ENCODE measurements at regions not wholly inside any gene's neighbourhood (a gene's known extent, or its start where the extent isn't known, plus 50 kb on each side); places are given as distances from the start of the nearest gene placed in this dataset.

DNA sequence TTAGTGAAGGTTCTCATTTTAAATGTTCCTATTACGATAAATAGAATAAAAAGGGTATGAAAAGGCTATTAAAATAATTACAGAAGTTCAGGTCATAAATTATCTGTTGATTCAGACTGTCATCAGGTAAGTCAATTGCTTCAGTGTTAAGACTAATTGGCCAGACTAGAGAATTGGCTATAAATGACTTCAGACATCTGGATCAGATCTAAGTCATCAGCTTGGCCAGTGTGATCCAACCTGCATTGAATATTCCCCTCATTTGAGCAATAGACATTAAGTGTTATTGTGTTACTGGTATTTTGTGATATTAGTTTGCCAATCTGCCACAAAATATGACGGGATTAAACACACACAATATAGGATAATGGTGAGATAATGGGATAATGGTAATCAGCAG, 377.6 kb upstream of the CITED2 start:
- BruUV-seq (replicated peaks): no TSS peak
- DNase-seq: no peak
- TF ChIP-seq, protein P1, sequence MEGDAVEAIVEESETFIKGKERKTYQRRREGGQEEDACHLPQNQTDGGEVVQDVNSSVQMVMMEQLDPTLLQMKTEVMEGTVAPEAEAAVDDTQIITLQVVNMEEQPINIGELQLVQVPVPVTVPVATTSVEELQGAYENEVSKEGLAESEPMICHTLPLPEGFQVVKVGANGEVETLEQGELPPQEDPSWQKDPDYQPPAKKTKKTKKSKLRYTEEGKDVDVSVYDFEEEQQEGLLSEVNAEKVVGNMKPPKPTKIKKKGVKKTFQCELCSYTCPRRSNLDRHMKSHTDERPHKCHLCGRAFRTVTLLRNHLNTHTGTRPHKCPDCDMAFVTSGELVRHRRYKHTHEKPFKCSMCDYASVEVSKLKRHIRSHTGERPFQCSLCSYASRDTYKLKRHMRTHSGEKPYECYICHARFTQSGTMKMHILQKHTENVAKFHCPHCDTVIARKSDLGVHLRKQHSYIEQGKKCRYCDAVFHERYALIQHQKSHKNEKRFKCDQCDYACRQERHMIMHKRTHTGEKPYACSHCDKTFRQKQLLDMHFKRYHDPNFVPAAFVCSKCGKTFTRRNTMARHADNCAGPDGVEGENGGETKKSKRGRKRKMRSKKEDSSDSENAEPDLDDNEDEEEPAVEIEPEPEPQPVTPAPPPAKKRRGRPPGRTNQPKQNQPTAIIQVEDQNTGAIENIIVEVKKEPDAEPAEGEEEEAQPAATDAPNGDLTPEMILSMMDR (IDR thresholded peaks at IDR 0.05; ENCODE audit: insufficient read depth in 1 of 2, low read depth in 1 of 2, low read length in 1 of 2, severe bottlenecking in 1 of 2, unreplicated experiment in 1 of 2): no peak
- H3K27me3 ChIP-seq (replicated peaks; ENCODE audit: control insufficient read depth, insufficient read depth, low read length): no peaks in the 10 kb centered on the region
- no peaks in the 10 kb centered on the region for H3K36me3 ChIP-seq (ENCODE audit: control insufficient read depth, insufficient read depth, low read length)
- Mint-ChIP-seq H3K4me3 (ENCODE audit: unreplicated experiment) (no peak overlapping the region), H3K4me1 (ENCODE audit: low read depth, unreplicated experiment) (peaks cover 71% of the 10 kb centered on the region), H3K9me3 (ENCODE audit: unreplicated experiment) (no peaks in the 10 kb centered on the region), H3K27me3 (ENCODE audit: insufficient read depth, unreplicated experiment) (no peaks in the 10 kb centered on the region), H3K36me3 (ENCODE audit: insufficient read depth, unreplicated experiment) (no peaks in the 10 kb centered on the region), H3K27ac (ENCODE audit: unreplicated experiment) (no peak overlapping the region)
- H3K4me3 ChIP-seq (ENCODE audit: low read depth, low read length): no peak overlapping the region
- intact Hi-C loops (cut with micrococcal nuclease; ENCODE audit: unreplicated experiment): loop anchor here (2.0 kb wide), 1 partner anchor 383 kb away; no protein-coding TSS in a partner anchor
- H3K4me1 ChIP-seq: peaks cover 83% of the 10 kb centered on the region
- ChIA-PET POLR2A (no interaction called here), CTCF (no interaction called here)
- H3K9me3 ChIP-seq: no peaks in the 10 kb centered on the region

DNA sequence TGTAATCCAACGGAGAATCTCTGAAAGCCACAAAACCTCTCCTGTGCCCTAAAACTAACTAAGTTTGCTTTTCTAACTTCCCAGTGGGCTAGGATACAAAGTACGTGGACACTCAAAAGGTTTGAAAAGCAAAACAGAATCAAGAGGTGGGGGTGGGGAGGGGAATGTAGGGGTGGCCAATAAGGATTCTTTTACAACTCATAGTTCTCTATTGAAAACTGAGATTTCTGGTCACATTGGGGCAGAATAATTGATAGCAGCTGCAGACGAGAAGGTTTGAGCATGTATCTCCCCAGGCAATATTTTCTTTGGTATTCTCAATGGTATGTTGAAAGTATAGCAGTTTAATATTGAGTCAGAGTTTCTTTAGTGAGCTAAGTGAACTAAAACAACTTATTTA, 376.7 kb upstream of the CITED2 start:
- no peak overlapping the region for H3K4me3 Mint-ChIP-seq (ENCODE audit: unreplicated experiment)
- intact Hi-C loops (cut with micrococcal nuclease; ENCODE audit: unreplicated experiment): no loop called here
- Histone ChIP-seq H3K27me3 (replicated peaks; ENCODE audit: control insufficient read depth, insufficient read depth, low read length) (no peaks in the 10 kb centered on the region), H3K9me3 (no peaks in the 10 kb centered on the region), H3K36me3 (ENCODE audit: control insufficient read depth, insufficient read depth, low read length) (no peaks in the 10 kb centered on the region), H3K4me3 (ENCODE audit: low read depth, low read length) (no peak overlapping the region), H3K4me1 (peaks cover 89% of the 10 kb centered on the region)
- no peak for DNase-seq
- H3K27me3 Mint-ChIP-seq (ENCODE audit: insufficient read depth, unreplicated experiment): no peaks in the 10 kb centered on the region
- CTCF ChIA-PET: no interaction called here
- POLR2A ChIA-PET: no interaction called here
- peaks cover 70% of the 10 kb centered on the region for H3K4me1 Mint-ChIP-seq (ENCODE audit: low read depth, unreplicated experiment)
- no peaks in the 10 kb centered on the region for H3K36me3 Mint-ChIP-seq (ENCODE audit: insufficient read depth, unreplicated experiment)
- BruUV-seq (replicated peaks): no TSS peak
- TF ChIP-seq, protein P1 (IDR thresholded peaks at IDR 0.05; ENCODE audit: insufficient read depth in 1 of 2, low read depth in 1 of 2, low read length in 1 of 2, severe bottlenecking in 1 of 2, unreplicated experiment in 1 of 2): no peak
- no peaks in the 10 kb centered on the region for H3K9me3 Mint-ChIP-seq (ENCODE audit: unreplicated experiment)
- H3K27ac Mint-ChIP-seq (ENCODE audit: unreplicated experiment): no peak overlapping the region

DNA sequence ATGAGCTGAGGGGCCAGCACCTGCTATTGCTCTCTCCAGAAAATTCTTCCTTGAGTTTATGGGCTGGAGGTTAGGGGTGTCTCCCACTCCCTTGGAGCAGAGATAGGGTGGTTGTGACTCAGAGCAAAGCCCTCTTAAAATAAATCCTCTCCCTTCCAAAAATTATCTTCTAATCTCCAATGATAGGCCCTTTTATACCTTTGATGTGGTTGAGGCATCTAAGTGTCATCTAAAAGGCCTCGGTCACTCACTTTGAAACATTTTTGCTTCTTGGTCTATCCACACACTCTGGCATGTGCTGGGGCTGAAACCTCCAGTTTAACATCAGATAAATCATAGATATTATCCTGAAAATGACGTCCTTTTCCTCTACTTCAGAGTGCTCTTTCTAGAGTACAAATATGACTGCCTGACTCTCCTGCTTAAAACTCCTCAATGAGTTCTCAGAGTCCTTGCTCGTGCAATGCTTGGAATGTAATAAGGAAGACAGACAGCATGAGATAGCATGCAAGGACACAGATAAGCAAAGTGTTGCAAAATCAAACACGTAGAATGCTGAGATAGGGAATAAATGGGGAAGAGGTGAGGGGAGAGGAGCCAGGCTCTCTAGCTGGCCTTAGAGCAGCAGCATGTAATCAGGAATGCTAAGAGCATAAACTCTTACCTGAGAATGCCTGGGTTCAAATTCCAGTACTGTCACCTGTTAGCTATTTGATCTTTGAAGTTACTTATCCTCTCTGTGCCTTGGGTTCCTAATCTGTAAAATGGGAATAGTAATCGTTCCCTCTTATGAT, 374.1 kb upstream of the CITED2 start:
- BruUV-seq (replicated peaks): TSS peak; percentile 69
- Histone ChIP-seq H3K4me3 (ENCODE audit: low read depth, low read length) (no peak overlapping the region), H3K27me3 (replicated peaks; ENCODE audit: control insufficient read depth, insufficient read depth, low read length) (no peaks in the 10 kb centered on the region), H3K4me1 (peaks cover 89% of the 10 kb centered on the region), H3K9me3 (no peaks in the 10 kb centered on the region), H3K36me3 (ENCODE audit: control insufficient read depth, insufficient read depth, low read length) (no peaks in the 10 kb centered on the region)
- ChIA-PET CTCF (interaction anchor here (1.0 kb wide), 1 partner anchor 379 kb away, joined by 3 read pairs; no protein-coding TSS in a partner anchor), POLR2A (interaction anchor here (1.7 kb wide), 1 partner anchor 374 kb away, joined by 8 read pairs; the partner anchor contains the start of gene CITED2)
- Mint-ChIP-seq H3K4me3 (ENCODE audit: unreplicated experiment) (peak overlapping the region; percentile 60), H3K36me3 (ENCODE audit: insufficient read depth, unreplicated experiment) (no peaks in the 10 kb centered on the region), H3K4me1 (ENCODE audit: low read depth, unreplicated experiment) (peaks cover 58% of the 10 kb centered on the region), H3K27ac (ENCODE audit: unreplicated experiment) (peak overlapping the region; percentile 94), H3K9me3 (ENCODE audit: unreplicated experiment) (no peaks in the 10 kb centered on the region), H3K27me3 (ENCODE audit: insufficient read depth, unreplicated experiment) (no peaks in the 10 kb centered on the region)
- DNase-seq: peak; percentile 83 to 88
- TF ChIP-seq, protein P1 (IDR thresholded peaks at IDR 0.05; ENCODE audit: insufficient read depth in 1 of 2, low read depth in 1 of 2, low read length in 1 of 2, severe bottlenecking in 1 of 2, unreplicated experiment in 1 of 2): no peak
- intact Hi-C loops (cut with micrococcal nuclease; ENCODE audit: unreplicated experiment): loop anchor here (1.0 to 2.0 kb wide), 9 partner anchors 16 to 373 kb away; no protein-coding TSS in a partner anchor
